ENCODE measurements at regions not wholly inside any gene's neighbourhood (a gene's known extent, or its start where the extent isn't known, plus 50 kb on each side); places are given as distances from the start of the nearest gene placed in this dataset.

DNA sequence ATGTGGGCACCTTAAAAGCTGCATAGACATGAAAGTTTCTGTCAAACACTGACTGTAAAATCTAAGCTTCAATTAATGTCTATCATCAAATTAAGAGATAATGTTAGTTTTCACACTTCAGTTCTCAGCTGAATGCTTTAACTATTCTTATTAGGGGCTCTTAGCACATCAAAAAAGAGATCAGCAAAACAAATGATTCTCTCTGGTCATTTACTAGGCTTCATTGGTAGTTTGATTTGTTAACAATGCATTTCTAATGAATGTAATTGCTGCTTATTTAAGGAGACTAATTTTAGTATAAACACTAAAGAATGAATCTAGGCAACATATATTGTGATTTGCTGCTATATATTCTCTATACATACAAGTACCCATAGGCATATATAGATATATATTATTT is 1182.0 kb downstream of the MAT2B start:
- no peak for TF ChIP-seq CTCF (conservative IDR thresholded peaks at IDR 0.05; ENCODE audit: control insufficient read depth, insufficient read depth, low read depth, low read length)
- DNase-seq (ENCODE audit: low read depth), result no peak
- no peak overlapping the region for H3K4me3 ChIP-seq (ENCODE audit: control insufficient read depth, low read depth, low read length)

DNA sequence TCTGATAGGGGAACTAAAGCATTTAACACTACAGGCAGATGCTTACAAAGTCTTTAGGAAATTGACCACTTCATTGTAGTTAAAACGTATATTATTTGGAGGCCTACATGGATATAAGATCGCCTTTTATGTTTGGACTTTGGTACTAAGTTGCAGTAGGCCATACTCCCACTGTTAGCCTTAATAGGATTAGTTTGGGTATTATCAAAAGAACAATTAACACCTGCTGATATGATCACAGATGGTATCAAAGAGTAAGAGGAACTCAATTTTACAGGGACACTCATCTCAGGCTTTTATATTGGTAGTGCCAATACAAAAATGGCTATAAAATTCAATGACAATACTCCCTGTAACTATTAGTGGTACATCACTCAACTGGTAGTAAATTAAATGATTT is 1183.0 kb downstream of the MAT2B start:
- no peak for DNase-seq (ENCODE audit: low read depth)
- no peak overlapping the region for H3K4me3 ChIP-seq (ENCODE audit: control insufficient read depth, low read depth, low read length)
- no peak for TF ChIP-seq CTCF (conservative IDR thresholded peaks at IDR 0.05; ENCODE audit: control insufficient read depth, insufficient read depth, low read depth, low read length)

- DNase-seq (ENCODE audit: low read depth), result no peak
- no peak overlapping the region for H3K4me3 ChIP-seq (ENCODE audit: control insufficient read depth, low read depth, low read length)
- no peak for TF ChIP-seq CTCF (conservative IDR thresholded peaks at IDR 0.05; ENCODE audit: control insufficient read depth, insufficient read depth, low read depth, low read length)
Observed at GRCh38 chr5:164708831-164709230, 1203.4 kb downstream of the MAT2B start.

GRCh38 chr5:164713682-164714081 is 1208.3 kb downstream of the MAT2B start:
- no peak for TF ChIP-seq CTCF (conservative IDR thresholded peaks at IDR 0.05; ENCODE audit: control insufficient read depth, insufficient read depth, low read depth, low read length)
- H3K4me3 ChIP-seq (ENCODE audit: control insufficient read depth, low read depth, low read length), result no peak overlapping the region
- DNase-seq (ENCODE audit: low read depth), result no peak

DNA sequence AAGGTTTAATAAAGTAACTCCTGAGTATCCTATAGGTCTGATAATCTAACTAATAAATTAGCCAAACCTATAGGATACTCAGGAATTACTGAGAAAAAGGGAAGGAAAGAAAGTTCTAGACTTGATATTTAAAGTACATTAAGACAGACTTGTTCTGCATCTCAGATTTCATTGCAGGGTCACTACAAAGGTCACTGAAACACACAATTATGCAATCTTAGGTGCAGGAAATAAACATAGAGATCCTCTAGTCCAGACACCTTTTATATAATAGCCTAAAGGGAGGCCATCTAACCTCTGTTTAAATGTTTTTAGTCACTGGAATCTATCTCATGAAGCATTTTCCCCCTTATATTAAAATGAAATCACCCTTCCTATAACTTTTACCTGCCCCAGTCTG is 1215.7 kb downstream of the MAT2B start:
- no peak for DNase-seq (ENCODE audit: low read depth)
- no peak overlapping the region for H3K4me3 ChIP-seq (ENCODE audit: control insufficient read depth, low read depth, low read length)
- TF ChIP-seq CTCF (conservative IDR thresholded peaks at IDR 0.05; ENCODE audit: control insufficient read depth, insufficient read depth, low read depth, low read length), result no peak

GRCh38 chr5:164721656-164722055 is 1216.2 kb downstream of the MAT2B start:
- DNase-seq (ENCODE audit: low read depth), result no peak
- no peak for TF ChIP-seq CTCF (conservative IDR thresholded peaks at IDR 0.05; ENCODE audit: control insufficient read depth, insufficient read depth, low read depth, low read length)

DNA sequence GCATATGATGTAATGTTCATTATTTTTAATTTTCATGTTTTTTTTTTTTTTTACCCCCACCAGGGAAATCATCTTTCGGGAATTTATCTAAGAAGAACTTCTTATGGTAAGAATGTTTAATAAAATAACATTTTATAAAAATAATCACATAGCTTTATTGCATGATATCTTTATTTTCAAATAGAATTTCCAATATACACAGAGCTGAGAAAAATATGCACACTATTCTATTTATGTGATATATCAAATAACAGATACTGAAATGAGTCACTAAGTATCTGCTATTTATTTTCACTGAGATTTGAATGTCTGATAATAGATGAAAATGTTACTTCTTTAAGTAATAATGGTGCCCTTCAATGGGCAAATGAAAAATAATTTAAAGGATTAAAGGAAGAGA is 1217.3 kb downstream of the MAT2B start:
- no peak for TF ChIP-seq CTCF (conservative IDR thresholded peaks at IDR 0.05; ENCODE audit: control insufficient read depth, insufficient read depth, low read depth, low read length)
- DNase-seq (ENCODE audit: low read depth), result no peak
- no peak overlapping the region for H3K4me3 ChIP-seq (ENCODE audit: control insufficient read depth, low read depth, low read length)

More at GRCh38 chr5:164721656-164722055, 1216.2 kb downstream of the MAT2B start:
- H3K4me3 ChIP-seq (ENCODE audit: control insufficient read depth, low read depth, low read length), result no peak overlapping the region
